ENCODE measurements at regions not wholly inside any gene's neighbourhood (a gene's known extent, or its start where the extent isn't known, plus 50 kb on each side); places are given as distances from the start of the nearest gene placed in this dataset.

GRCh38 chr11:103618528-103618927 is 417.9 kb upstream of the DDI1 start:
- intact Hi-C loops (cut with micrococcal nuclease; ENCODE audit: unreplicated experiment) (no loop called here), in situ Hi-C loops (cut with HindIII; ENCODE audit: low pct_unique_long_range_greater_than_20kb, low sequenced_read_pairs) (no loop called here)
- ChIA-PET CTCF (interaction anchor here (0.7 kb wide), 2 partner anchors 362 to 527 kb away, joined by 3 read pairs; partner anchors contain the start of gene DCUN1D5), POLR2A (no interaction called here)
- no peaks in the 10 kb centered on the region for H3K36me3 ChIP-seq (ENCODE audit: control insufficient read depth, insufficient read depth, low read length)
- no TSS peak for BruUV-seq (replicated peaks)
- DNase-seq (ENCODE audit: low read depth, low spot score) (no peak), ATAC-seq (no peak)
- H3K27me3 ChIP-seq (ENCODE audit: control insufficient read depth, insufficient read depth, low read length), result no peaks in the 10 kb centered on the region
- no peak overlapping the region for H3K27ac ChIP-seq (ENCODE audit: low read length)
- TF ChIP-seq POLR2AphosphoS5 (IDR thresholded peaks at IDR 0.05; ENCODE audit: low read depth, low read length) (no peak), REST (IDR thresholded peaks at IDR 0.05; ENCODE audit: insufficient read depth in 1 of 2, low read depth in 2 of 2, low read length in 1 of 2) (no peak), TCF7L2 (IDR thresholded peaks at IDR 0.05; ENCODE audit: low read depth, low read length) (no peak), SIN3A (IDR thresholded peaks at IDR 0.05; ENCODE audit: borderline replicate concordance, insufficient read depth, low read depth, low read length) (no peak)
- TF ChIP-seq, protein P1, sequence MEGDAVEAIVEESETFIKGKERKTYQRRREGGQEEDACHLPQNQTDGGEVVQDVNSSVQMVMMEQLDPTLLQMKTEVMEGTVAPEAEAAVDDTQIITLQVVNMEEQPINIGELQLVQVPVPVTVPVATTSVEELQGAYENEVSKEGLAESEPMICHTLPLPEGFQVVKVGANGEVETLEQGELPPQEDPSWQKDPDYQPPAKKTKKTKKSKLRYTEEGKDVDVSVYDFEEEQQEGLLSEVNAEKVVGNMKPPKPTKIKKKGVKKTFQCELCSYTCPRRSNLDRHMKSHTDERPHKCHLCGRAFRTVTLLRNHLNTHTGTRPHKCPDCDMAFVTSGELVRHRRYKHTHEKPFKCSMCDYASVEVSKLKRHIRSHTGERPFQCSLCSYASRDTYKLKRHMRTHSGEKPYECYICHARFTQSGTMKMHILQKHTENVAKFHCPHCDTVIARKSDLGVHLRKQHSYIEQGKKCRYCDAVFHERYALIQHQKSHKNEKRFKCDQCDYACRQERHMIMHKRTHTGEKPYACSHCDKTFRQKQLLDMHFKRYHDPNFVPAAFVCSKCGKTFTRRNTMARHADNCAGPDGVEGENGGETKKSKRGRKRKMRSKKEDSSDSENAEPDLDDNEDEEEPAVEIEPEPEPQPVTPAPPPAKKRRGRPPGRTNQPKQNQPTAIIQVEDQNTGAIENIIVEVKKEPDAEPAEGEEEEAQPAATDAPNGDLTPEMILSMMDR (IDR thresholded peaks at IDR 0.05), result no peak
- H3K9me3 ChIP-seq (ENCODE audit: control insufficient read depth, insufficient read depth, low read depth, low read length), result no peaks in the 10 kb centered on the region
- no peaks in the 10 kb centered on the region for H3K4me1 ChIP-seq (ENCODE audit: control insufficient read depth, insufficient read depth, low read length)
- H3K4me3 ChIP-seq (ENCODE audit: low read depth in 2 of 2, low read length in 2 of 2), result no peak overlapping the region

DNA sequence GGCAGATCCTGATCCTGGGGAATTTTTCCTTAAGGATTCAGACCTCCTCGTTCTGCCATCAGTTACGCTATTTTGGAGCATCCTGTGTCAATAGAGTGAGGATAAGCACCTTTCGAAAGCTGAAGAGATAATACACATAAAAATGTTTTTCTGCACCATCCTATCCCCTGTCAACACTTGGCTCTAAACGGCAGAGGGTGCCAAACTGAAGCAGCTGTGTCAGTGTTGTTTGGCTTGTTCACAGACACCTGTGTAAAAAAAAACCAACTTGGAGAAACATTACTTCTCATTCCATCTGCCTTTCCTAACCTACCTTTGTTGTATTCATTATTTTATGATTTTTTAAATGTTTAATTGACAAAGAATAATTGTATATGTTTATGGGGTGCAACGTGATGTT is 417.0 kb upstream of the DDI1 start:
- no peak overlapping the region for H3K27ac ChIP-seq (ENCODE audit: low read length)
- no peak overlapping the region for H3K4me3 ChIP-seq (ENCODE audit: low read depth in 2 of 2, low read length in 2 of 2)
- H3K27me3 ChIP-seq (ENCODE audit: control insufficient read depth, insufficient read depth, low read length), result no peaks in the 10 kb centered on the region
- in situ Hi-C loops (cut with HindIII; ENCODE audit: low pct_unique_long_range_greater_than_20kb, low sequenced_read_pairs) (no loop called here), intact Hi-C loops (cut with micrococcal nuclease; ENCODE audit: unreplicated experiment) (no loop called here)
- ATAC-seq (0 out of 2 replicates have a peak, but pooled peaks have one; percentile 56), DNase-seq (ENCODE audit: low read depth, low spot score) (no peak)
- ChIA-PET POLR2A (no interaction called here), CTCF (no interaction called here)
- H3K9me3 ChIP-seq (ENCODE audit: control insufficient read depth, insufficient read depth, low read depth, low read length), result no peaks in the 10 kb centered on the region
- TF ChIP-seq POLR2AphosphoS5 (IDR thresholded peaks at IDR 0.05; ENCODE audit: low read depth, low read length), result no peak
- TF ChIP-seq, protein P1 (IDR thresholded peaks at IDR 0.05), result peak; percentile 42
- H3K4me1 ChIP-seq (ENCODE audit: control insufficient read depth, insufficient read depth, low read length), result no peaks in the 10 kb centered on the region
- no peaks in the 10 kb centered on the region for H3K36me3 ChIP-seq (ENCODE audit: control insufficient read depth, insufficient read depth, low read length)
- no TSS peak for BruUV-seq (replicated peaks)

DNA sequence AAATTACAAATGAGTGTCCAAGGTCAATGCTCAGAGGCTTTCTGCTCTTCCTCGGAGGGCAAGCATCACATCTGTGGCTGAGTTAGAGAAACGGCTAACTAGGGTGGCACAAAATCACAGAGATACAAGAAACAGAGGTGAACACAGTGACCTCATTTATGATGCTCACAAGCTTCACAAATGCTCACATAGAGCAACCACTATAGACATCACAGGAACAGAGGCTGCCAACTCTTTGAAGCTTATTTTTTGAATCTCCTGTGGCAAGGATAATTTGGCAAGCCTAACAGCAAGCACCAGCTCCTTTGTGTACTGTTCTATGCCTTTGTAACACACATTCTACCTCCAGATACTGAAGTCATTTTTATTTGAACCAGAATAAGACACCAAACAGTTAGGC is 416.5 kb upstream of the DDI1 start:
- POLR2A ChIA-PET, result no interaction called here

More for the DNA sequence above, 416.5 kb upstream of the DDI1 start:
- H3K36me3 ChIP-seq (ENCODE audit: control insufficient read depth, insufficient read depth, low read length), result no peaks in the 10 kb centered on the region
- no peak overlapping the region for H3K27ac ChIP-seq (ENCODE audit: low read length)
- CTCF ChIA-PET, result no interaction called here
- H3K4me1 ChIP-seq (ENCODE audit: control insufficient read depth, insufficient read depth, low read length), result no peaks in the 10 kb centered on the region
- ATAC-seq (no peak), DNase-seq (ENCODE audit: low read depth, low spot score) (no peak)
- no peaks in the 10 kb centered on the region for H3K27me3 ChIP-seq (ENCODE audit: control insufficient read depth, insufficient read depth, low read length)
- in situ Hi-C loops (cut with HindIII; ENCODE audit: low pct_unique_long_range_greater_than_20kb, low sequenced_read_pairs) (no loop called here), intact Hi-C loops (cut with micrococcal nuclease; ENCODE audit: unreplicated experiment) (no loop called here)
- H3K4me3 ChIP-seq (ENCODE audit: low read depth in 2 of 2, low read length in 2 of 2), result no peak overlapping the region
- H3K9me3 ChIP-seq (ENCODE audit: control insufficient read depth, insufficient read depth, low read depth, low read length), result no peaks in the 10 kb centered on the region
- BruUV-seq (replicated peaks), result no TSS peak
- TF ChIP-seq REST (IDR thresholded peaks at IDR 0.05; ENCODE audit: insufficient read depth in 1 of 2, low read depth in 2 of 2, low read length in 1 of 2), result no peak
- TF ChIP-seq TCF7L2 (IDR thresholded peaks at IDR 0.05; ENCODE audit: low read depth, low read length), result no peak
- TF ChIP-seq POLR2AphosphoS5 (IDR thresholded peaks at IDR 0.05; ENCODE audit: low read depth, low read length), result no peak
